Activated T-helper 17 cell treated with anti-CD3 and anti-CD28 coated beads, Interleukin-2, amount 50 U/mL, for 72 hours (primary cell): ENCODE measurements at regions not wholly inside any gene's neighbourhood (a gene's known extent, or its start where the extent isn't known, plus 50 kb on each side); places are given as distances from the start of the nearest gene placed in this dataset.

Experiments used
- ATAC-seq: fragments of 150-1000 bp; cut with Tn5 transposase; replicated peaks from 2 replicates; pipeline ENCODE4 v1.10.0; 2021; ENCODE audit warnings: mild to moderate bottlenecking, moderate library complexity
- H3K27ac Mint-ChIP-seq: one replicate; pipeline ENCODE4 v1.8.0; 2022; ENCODE audit warnings: mixed read lengths
- H3K27me3 Mint-ChIP-seq: one replicate; pipeline ENCODE4 v1.8.0; 2022; ENCODE audit warnings: mixed read lengths
- H3K36me3 Mint-ChIP-seq: one replicate; pipeline ENCODE4 v1.8.0; 2022; ENCODE audit warnings: low read depth, mild to moderate bottlenecking, mixed read lengths
- H3K4me1 Mint-ChIP-seq: one replicate; pipeline ENCODE4 v1.8.0; 2022; ENCODE audit warnings: mixed read lengths
- H3K4me3 Mint-ChIP-seq: one replicate; pipeline ENCODE4 v1.8.0; 2022; ENCODE audit warnings: mild to moderate bottlenecking, mixed read lengths
- H3K9me3 Mint-ChIP-seq: one replicate; pipeline ENCODE4 v1.8.0; 2022; ENCODE audit warnings: mixed read lengths

- no peak overlapping the region for H3K4me3 Mint-ChIP-seq
- no peak for ATAC-seq
Observed at GRCh38 chr19:29366757-29367156, 153.8 kb upstream of the UQCRFS1 start.

GRCh38 chr19:29367791-29368222 lies 154.9 kb upstream of the UQCRFS1 start:
- H3K4me1 Mint-ChIP-seq: no peaks in the 10 kb centered on the region
- peaks cover 52% of the 10 kb centered on the region for H3K27me3 Mint-ChIP-seq
- no peak overlapping the region for H3K4me3 Mint-ChIP-seq
- H3K27ac Mint-ChIP-seq: no peak overlapping the region
- H3K36me3 Mint-ChIP-seq: no peaks in the 10 kb centered on the region
- no peak for ATAC-seq
- no peaks in the 10 kb centered on the region for H3K9me3 Mint-ChIP-seq

More at GRCh38 chr19:29366757-29367156, 153.8 kb upstream of the UQCRFS1 start:
- no peaks in the 10 kb centered on the region for H3K9me3 Mint-ChIP-seq
- H3K27ac Mint-ChIP-seq: no peak overlapping the region
- peaks cover 49% of the 10 kb centered on the region for H3K27me3 Mint-ChIP-seq
- no peaks in the 10 kb centered on the region for H3K36me3 Mint-ChIP-seq
- H3K4me1 Mint-ChIP-seq: no peaks in the 10 kb centered on the region

- H3K27me3 Mint-ChIP-seq: peaks cover 44% of the 10 kb centered on the region
- H3K9me3 Mint-ChIP-seq: no peaks in the 10 kb centered on the region
- ATAC-seq: no peak
- no peak overlapping the region for H3K27ac Mint-ChIP-seq
- H3K4me1 Mint-ChIP-seq: no peaks in the 10 kb centered on the region
- H3K36me3 Mint-ChIP-seq: no peaks in the 10 kb centered on the region
- H3K4me3 Mint-ChIP-seq: no peak overlapping the region
Observed at GRCh38 chr19:29370276-29370675, 155.5 kb upstream of the VSTM2B start.

- H3K4me1 Mint-ChIP-seq: no peaks in the 10 kb centered on the region
- H3K36me3 Mint-ChIP-seq: no peaks in the 10 kb centered on the region
- no peak overlapping the region for H3K4me3 Mint-ChIP-seq
- H3K9me3 Mint-ChIP-seq: no peaks in the 10 kb centered on the region
- ATAC-seq: no peak
- peaks cover 33% of the 10 kb centered on the region for H3K27me3 Mint-ChIP-seq
- H3K27ac Mint-ChIP-seq: no peak overlapping the region
Observed at GRCh38 chr19:29371251-29372090, 154.3 kb upstream of the VSTM2B start.

- no peak for ATAC-seq
- Mint-ChIP-seq H3K4me1 (no peaks in the 10 kb centered on the region), H3K27ac (no peak overlapping the region), H3K4me3 (no peak overlapping the region), H3K27me3 (peaks cover 29% of the 10 kb centered on the region), H3K9me3 (no peaks in the 10 kb centered on the region), H3K36me3 (no peaks in the 10 kb centered on the region)
Observed at GRCh38 chr19:29372091-29372415, 153.7 kb upstream of the VSTM2B start.

GRCh38 chr19:29372461-29372860 lies 153.3 kb upstream of the VSTM2B start:
- no peak for ATAC-seq
- peaks cover 30% of the 10 kb centered on the region for H3K27me3 Mint-ChIP-seq
- H3K9me3 Mint-ChIP-seq: no peaks in the 10 kb centered on the region

GRCh38 chr19:29372921-29373797 lies 152.6 kb upstream of the VSTM2B start:
- Mint-ChIP-seq H3K4me1 (no peaks in the 10 kb centered on the region), H3K27me3 (peaks cover 29% of the 10 kb centered on the region), H3K4me3 (no peak overlapping the region), H3K27ac (no peak overlapping the region), H3K9me3 (no peaks in the 10 kb centered on the region), H3K36me3 (no peaks in the 10 kb centered on the region)
- ATAC-seq: no peak

More at GRCh38 chr19:29372461-29372860, 153.3 kb upstream of the VSTM2B start:
- Mint-ChIP-seq H3K4me1 (no peaks in the 10 kb centered on the region), H3K27ac (no peak overlapping the region), H3K36me3 (no peaks in the 10 kb centered on the region), H3K4me3 (no peak overlapping the region)

GRCh38 chr19:29375429-29376119 lies 150.2 kb upstream of the VSTM2B start:
- no peak overlapping the region for H3K27ac Mint-ChIP-seq
- H3K4me1 Mint-ChIP-seq: no peaks in the 10 kb centered on the region
- no peak for ATAC-seq
- no peaks in the 10 kb centered on the region for H3K36me3 Mint-ChIP-seq
- H3K9me3 Mint-ChIP-seq: no peaks in the 10 kb centered on the region
- H3K27me3 Mint-ChIP-seq: peaks cover 29% of the 10 kb centered on the region
- no peak overlapping the region for H3K4me3 Mint-ChIP-seq

GRCh38 chr19:29376855-29377354 lies 148.9 kb upstream of the VSTM2B start:
- H3K4me1 Mint-ChIP-seq: no peaks in the 10 kb centered on the region
- H3K27me3 Mint-ChIP-seq: peaks cover 27% of the 10 kb centered on the region
- H3K36me3 Mint-ChIP-seq: no peaks in the 10 kb centered on the region
- H3K9me3 Mint-ChIP-seq: no peaks in the 10 kb centered on the region
- no peak for ATAC-seq
- H3K4me3 Mint-ChIP-seq: no peak overlapping the region
- H3K27ac Mint-ChIP-seq: no peak overlapping the region

- H3K27me3 Mint-ChIP-seq: peaks cover 24% of the 10 kb centered on the region
- H3K4me3 Mint-ChIP-seq: no peak overlapping the region
- no peaks in the 10 kb centered on the region for H3K9me3 Mint-ChIP-seq
- no peak overlapping the region for H3K27ac Mint-ChIP-seq
- no peaks in the 10 kb centered on the region for H3K4me1 Mint-ChIP-seq
- ATAC-seq: no peak
- no peaks in the 10 kb centered on the region for H3K36me3 Mint-ChIP-seq
Observed at GRCh38 chr19:29378126-29378525, 147.7 kb upstream of the VSTM2B start.

- H3K4me1 Mint-ChIP-seq: no peaks in the 10 kb centered on the region
- no peak overlapping the region for H3K4me3 Mint-ChIP-seq
- H3K36me3 Mint-ChIP-seq: no peaks in the 10 kb centered on the region
- H3K9me3 Mint-ChIP-seq: no peaks in the 10 kb centered on the region
- ATAC-seq: no peak
- no peak overlapping the region for H3K27ac Mint-ChIP-seq
- H3K27me3 Mint-ChIP-seq: peaks cover 23% of the 10 kb centered on the region
Observed at GRCh38 chr19:29378543-29379080, 147.2 kb upstream of the VSTM2B start.

GRCh38 chr19:29379257-29380021 lies 146.4 kb upstream of the VSTM2B start:
- H3K9me3 Mint-ChIP-seq: no peaks in the 10 kb centered on the region

GRCh38 chr19:29380581-29380980 lies 145.2 kb upstream of the VSTM2B start:
- no peaks in the 10 kb centered on the region for H3K9me3 Mint-ChIP-seq
- no peaks in the 10 kb centered on the region for H3K36me3 Mint-ChIP-seq
- H3K27ac Mint-ChIP-seq: no peak overlapping the region
- H3K4me1 Mint-ChIP-seq: no peaks in the 10 kb centered on the region
- no peak overlapping the region for H3K4me3 Mint-ChIP-seq
- peaks cover 23% of the 10 kb centered on the region for H3K27me3 Mint-ChIP-seq
- ATAC-seq: no peak

More at GRCh38 chr19:29379257-29380021, 146.4 kb upstream of the VSTM2B start:
- ATAC-seq: no peak
- Mint-ChIP-seq H3K27me3 (peaks cover 22% of the 10 kb centered on the region), H3K27ac (no peak overlapping the region), H3K4me3 (no peak overlapping the region), H3K4me1 (no peaks in the 10 kb centered on the region), H3K36me3 (no peaks in the 10 kb centered on the region)
